OCI-LY3 (cell line): ENCODE measurements at regions not wholly inside any gene's neighbourhood (a gene's known extent, or its start where the extent isn't known, plus 50 kb on each side); places are given as distances from the start of the nearest gene placed in this dataset.

Experiments
- CTCF ChIP-seq: fragments of 200-600, 300-600 bp; sonication (generic); IDR thresholded peaks from 2 replicates; pipeline ENCODE4 v1.5.1; 2014; ENCODE audit warnings: antibody characterized with exemption, low read length, low read depth
- EZH2phosphoT487 ChIP-seq: fragments of 200-600 bp; shearing (Covaris generic); IDR thresholded peaks from 2 replicates; pipeline ENCODE4 v1.6.1; 2018; ENCODE audit warnings: antibody characterized with exemption, mixed run types, low read depth

DNA sequence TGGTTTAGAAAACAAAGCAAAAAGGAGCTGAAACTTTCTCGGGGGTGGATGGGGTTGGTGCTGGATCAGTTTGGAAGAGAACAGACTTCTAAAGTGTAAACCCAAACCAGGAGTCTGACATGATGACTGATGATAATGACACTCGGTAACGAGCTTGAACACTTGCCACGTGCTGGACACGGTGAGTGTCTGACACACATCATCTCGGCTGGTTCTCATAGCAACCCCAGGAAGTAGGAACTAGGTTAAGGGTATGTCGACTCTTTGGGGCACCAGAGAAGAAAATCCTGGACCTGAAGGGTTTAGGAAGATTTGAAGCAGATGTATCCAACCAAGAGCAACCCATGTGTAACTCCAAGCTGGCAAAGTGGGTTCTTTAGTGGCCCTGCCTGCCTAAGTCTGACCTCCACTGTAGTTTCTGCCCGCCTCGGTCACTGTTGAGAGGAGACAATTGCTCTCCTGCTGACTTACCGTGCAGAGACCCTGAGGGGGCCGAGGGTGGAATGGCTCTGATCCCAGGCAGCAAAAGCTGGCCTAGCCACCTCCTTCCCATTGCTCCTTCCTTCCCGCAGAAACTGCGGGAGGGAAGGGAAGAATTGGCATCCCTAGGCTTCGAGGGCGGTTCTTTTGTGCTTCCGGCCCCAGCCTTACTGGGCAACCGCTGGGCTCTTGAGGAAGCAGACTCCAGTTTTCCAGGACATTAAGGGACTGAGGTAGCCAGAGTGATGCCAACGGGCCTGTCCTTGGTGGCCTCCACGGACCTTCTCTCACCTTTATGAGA is 156.0 kb downstream of the TOMM20 start:
- TF ChIP-seq CTCF = no peak
- no peak for TF ChIP-seq EZH2phosphoT487
